ENCODE measurements at regions not wholly inside any gene's neighbourhood (a gene's known extent, or its start where the extent isn't known, plus 50 kb on each side); places are given as distances from the start of the nearest gene placed in this dataset.

- peak; percentile 36 for DNase-seq
These were observed 230.8 kb upstream of the GHITM start for GRCh38 chr10:83908506-83908905.

- peak; percentile 58 for DNase-seq
These were observed 230.3 kb upstream of the GHITM start for GRCh38 chr10:83909001-83909400.

GRCh38 chr10:83915801-83916200 lies 223.5 kb upstream of the GHITM start:
- no peak for DNase-seq

- DNase-seq = no peak
These were observed 221.5 kb upstream of the GHITM start for GRCh38 chr10:83917537-83918506.

GRCh38 chr10:83919187-83919586 lies 220.1 kb upstream of the GHITM start:
- DNase-seq = no peak

DNA sequence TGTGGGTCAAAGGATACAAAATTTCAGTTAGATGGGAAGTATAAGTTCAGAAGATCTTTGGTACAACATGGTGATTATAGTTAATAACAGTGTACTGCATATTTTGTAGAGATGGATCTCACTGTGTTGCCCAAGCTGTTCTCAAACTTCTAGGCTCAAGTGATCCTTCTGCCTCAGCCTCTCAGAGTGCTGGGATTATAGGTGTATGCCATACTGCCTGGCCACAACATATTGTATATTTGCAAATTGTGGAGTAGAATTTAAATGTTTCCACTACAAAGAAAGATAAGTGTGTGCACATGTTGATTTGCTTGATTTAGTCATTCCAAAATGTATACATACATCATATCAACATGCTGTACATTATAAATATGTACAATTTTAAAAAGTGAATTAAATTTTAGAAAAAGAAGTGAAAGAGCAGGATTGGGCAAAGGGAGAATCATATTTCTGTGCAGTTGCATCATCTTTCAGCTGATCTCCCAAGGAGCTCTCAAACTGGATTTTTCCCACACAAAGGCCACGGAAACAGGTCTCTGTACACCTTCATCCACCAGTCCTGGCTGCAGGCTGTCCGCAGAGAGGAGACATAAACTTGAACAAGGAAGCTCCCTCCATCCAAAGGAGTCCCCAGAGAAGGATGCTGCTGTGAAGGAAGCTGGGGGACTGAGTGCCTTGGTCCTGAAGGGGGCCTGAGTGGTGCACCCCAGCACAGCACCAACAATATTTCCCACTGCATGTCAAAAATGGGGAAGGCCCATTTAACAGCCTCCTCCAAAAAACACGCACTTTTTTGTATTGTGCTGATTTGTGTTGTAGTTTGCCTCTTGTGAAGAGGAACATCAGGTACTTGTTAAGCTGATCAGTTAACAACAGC lies 217.1 kb upstream of the GHITM start:
- DNase-seq = no peak

DNA sequence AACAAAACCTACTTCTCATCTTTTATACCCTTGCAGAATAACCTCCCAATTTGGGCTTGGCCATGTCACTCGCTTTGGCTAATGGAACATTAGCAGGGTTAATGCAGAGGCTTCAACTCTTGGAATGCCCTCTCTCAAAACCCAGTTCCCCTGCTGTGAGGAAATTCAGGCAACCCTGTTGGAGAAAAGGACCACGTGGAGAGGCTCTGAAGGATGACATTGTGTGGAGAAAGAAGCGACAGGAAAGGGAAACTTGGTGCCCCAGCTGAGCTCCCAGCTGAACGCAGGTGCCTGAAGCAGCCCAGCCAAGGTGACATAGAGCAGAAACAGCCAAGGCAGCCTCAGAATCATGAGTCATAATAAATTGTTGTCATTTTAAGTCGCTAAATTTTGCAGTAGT lies 214.2 kb upstream of the GHITM start:
- DNase-seq = peak; percentile 6

- no peak for DNase-seq
These were observed 212.7 kb upstream of the GHITM start for GRCh38 chr10:83926606-83927005.

- no peak for DNase-seq
These were observed 212.1 kb upstream of the GHITM start for GRCh38 chr10:83927166-83927565.

DNA sequence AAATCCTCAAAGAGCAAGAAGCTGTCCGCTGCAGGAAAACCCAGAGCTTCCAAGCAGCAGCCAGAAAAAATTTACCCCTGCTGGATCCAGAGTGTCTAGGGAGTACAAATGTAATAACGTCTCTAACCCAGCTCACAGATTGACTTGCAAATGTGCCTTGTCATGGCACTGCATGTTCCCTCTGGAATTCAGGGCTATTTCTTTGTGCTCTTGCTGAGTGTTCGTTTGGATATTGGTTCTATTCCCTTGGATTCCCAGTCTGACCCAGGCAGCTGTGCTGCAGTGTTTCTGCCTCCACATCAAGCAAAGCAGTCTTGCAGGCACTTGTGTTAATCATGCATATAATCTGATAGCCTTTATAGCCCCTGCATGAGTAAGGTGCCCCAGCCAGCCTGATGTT lies 209.9 kb upstream of the GHITM start:
- DNase-seq = no peak

GRCh38 chr10:83931669-83932068 lies 207.6 kb upstream of the GHITM start:
- no peak for DNase-seq

- no peak for DNase-seq
These were observed 207.1 kb upstream of the GHITM start for GRCh38 chr10:83932245-83932644.

DNA sequence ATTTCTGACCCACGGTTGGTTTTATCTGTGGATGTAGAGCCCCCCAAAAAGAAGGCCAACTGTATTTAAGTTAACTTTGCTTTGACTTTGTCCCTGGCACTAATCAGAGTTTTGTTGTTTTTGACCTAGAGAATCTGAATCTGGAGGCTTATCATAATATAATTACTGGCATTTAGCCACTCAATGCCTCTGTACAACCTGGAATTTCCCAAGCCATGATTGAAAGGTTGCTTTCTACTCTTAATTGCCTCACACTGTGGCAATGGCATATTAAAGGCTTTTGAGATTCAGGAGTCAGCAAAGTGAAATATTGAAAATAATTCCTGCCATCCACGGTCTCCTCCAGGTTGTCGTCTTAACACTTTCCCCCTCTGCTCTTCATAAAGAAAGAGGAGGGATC lies 205.2 kb upstream of the GHITM start:
- peak; percentile 8 for DNase-seq

DNA sequence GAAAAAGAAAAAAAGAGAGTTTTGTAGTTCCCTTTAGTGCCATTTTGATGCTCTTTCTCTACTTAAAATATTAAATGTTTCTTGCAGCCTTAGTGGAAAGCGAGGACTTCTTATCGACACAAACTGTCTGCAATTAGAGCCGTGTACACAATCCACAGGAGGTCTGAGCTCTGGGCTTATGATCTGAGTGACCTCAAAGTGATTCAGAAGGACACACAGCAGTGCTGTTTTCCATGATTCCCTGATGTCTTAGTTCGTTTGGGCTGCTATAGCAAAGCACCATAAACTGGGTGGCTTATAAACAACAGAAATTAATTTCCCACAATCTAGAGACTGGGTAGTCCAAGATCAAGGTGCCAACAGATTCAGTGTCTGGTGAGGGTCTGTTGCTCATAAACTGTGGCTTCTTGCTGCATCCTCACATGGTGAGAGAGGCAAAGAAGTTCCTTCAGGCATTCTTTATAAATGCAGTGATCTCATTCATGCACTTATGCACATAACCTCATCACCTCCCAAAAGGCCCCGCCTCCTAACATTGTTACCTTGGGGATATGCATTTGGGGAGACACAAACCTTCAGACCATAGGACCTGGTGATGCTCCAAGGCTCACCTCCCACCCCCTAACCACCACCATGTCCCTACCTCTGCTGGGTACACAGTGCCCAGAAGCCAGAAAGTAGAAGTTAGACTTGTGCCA lies 204.5 kb upstream of the GHITM start:
- DNase-seq = peak; percentile 70

- DNase-seq = no peak
These were observed 204.0 kb upstream of the GHITM start for GRCh38 chr10:83935339-83935736.

DNA sequence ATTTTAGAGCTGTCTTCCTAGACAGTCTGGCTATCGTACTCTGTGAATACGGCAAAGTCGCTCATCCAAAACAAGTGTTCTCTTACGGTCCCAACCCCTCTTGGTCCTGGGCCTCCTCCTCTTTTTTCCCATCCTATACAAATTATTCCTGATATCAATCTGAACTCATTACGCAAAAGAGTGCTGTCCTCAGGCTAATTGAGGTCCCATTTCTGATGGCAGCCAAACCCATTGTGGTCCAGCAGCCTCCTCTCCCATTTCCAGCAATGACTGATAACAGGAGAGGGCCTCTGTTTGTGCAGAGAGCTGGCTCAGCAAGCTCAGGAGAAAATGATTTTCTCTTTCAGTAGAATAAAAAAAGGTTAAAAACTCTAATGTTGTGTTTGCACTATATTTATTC lies 203.4 kb upstream of the GHITM start:
- DNase-seq = no peak

GRCh38 chr10:83937161-83937560 lies 202.1 kb upstream of the GHITM start:
- DNase-seq = no peak

DNA sequence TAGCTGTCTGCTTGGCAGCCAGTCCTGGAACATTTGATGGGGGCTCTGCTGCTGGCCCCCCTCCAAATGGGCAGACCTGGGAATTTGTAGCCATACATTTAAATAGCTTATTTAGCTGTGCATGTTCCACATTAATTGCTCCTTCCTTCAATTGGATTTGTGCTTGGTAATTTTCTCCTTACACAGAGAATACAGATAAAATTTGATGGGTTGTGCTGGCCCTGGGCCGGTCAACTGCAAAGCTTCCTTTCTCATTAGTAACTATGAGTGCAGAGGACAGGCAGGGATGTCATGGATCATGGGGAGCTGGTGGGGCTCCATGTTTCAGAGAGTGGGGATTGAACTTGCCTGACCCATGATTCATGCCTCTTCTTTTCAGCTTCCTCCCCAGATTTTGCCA lies 201.5 kb upstream of the GHITM start:
- no peak for DNase-seq

DNA sequence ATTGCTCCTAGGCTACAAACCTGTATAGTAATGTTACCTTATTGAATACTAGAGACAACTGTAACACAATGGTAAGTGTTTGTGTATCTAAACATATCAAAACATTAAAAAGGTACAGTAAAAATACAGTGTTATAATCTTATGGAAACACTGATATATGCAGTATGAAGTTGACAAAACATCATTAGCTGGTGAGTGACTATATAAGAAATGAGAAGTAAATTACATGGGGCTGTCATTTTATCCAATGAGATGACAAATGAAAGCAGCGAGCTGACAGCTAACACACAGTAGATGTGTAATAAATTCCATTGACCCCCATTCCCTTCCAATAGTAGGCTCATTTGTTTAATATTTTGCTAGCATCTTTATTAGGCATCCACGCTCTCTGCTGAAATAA lies 198.1 kb upstream of the GHITM start:
- DNase-seq = no peak

DNA sequence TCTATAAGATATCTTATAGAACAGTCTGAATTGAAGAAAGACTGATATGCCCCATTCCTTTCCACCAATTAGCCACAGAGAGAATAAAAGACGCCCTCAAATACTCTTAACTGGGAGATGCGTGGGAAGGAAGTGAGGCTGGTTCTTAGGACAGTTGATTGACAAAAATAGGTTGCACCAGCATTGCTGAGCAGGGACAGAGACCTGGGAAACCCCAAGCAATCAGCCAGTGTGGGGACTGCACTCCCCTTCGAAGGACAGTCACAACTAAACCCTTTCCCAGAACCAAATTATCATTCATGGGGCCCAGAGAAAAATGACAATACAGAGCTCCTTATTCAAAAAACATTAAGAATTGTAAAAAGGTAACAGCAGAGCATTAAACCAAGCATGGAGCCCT lies 196.9 kb upstream of the GHITM start:
- no peak for DNase-seq

DNA sequence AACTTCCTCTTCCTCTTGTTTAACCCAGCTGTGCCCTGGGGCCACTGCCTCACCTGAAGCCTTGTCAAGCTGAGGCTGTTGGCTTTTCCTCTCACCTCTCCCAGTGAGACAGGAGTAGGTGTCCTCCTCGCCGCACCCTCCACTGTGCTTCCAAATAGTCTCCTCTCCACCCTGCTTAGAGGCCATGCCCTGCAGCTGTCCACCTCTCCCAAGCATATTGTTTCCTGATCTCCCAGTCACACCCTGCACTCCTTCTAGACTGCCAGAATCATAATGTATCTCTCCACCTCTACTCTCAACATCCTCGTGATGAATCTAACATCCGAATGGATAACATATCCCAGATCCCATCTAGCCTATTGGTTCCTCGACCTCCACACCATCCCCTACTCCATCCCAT lies 196.3 kb upstream of the GHITM start:
- no peak for DNase-seq

DNA sequence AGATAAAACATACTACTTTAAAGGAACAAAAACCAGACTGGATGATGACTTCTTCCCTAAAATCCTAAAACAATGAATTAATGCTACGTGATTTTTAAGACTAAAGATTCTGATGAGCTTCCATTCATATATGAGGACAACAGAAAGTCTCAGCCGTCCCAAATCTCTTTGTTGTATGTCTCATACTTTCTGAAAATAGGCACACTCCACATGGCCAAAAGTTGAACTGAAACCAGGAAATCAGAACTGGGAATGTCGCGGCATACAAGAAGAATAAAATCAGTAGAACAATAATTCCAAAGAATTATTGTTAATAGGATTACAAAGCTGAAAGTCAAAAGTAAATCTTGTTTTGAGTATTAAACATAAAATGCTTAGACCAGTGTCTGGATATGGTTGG lies 195.4 kb upstream of the GHITM start:
- DNase-seq = no peak
